K562 (cell line): ENCODE measurements at regions not wholly inside any gene's neighbourhood (a gene's known extent, or its start where the extent isn't known, plus 50 kb on each side); places are given as distances from the start of the nearest gene placed in this dataset.

ENCODE experiments used
- ETV6 ChIP-seq, 3 experiments: fragments of 150-350 bp in 1 of 3; sonication (generic) in 1 of 3; formaldehyde crosslinking in 1 of 3; IDR thresholded peaks; 2 replicates each; pipeline versions ENCODE4 v1.6.1 to v1.8.0; 2014 to 2022; ENCODE audit warnings: borderline replicate concordance in 2 of 3, low read depth in 2 of 3, antibody characterized with exemption in 1 of 3, low read length in 1 of 3, mild to moderate bottlenecking in 1 of 3, missing genetic modification reagents in 1 of 3
- EZH2 ChIP-seq: IDR thresholded peaks from 2 replicates; pipeline ENCODE4 v1.6.1; 2012; ENCODE audit warnings: low read depth, mild to moderate bottlenecking, inconsistent platforms, low read length, borderline replicate concordance
- HIVEP1 ChIP-seq: fragments of 250-450 bp; sonication (Bioruptor Pico); IDR thresholded peaks from 2 replicates; pipeline ENCODE4 v1.4.0; 2020; ENCODE audit warnings: mild to moderate bottlenecking
- RFX5 ChIP-seq: IDR thresholded peaks from 2 replicates; pipeline ENCODE4 v1.6.1; 2011; ENCODE audit warnings: low read depth, mild to moderate bottlenecking, improper control_type of control experiment, low read length
- TBL1XR1 ChIP-seq, 2 experiments: IDR thresholded peaks; 2 replicates each; pipeline ENCODE4 v1.6.1; 2012; ENCODE audit warnings: improper control_type of control experiment in 2 of 2, low read length in 2 of 2, mild to moderate bottlenecking in 1 of 2
- TF ChIP-seq, protein P1 (sequence below): fragments of 250-450 bp; sonication (Bioruptor Pico); IDR thresholded peaks from 2 replicates; pipeline ENCODE4 v1.4.0; 2020; ENCODE audit warnings: mild to moderate bottlenecking
- TF ChIP-seq, protein P2 (sequence below): fragments of 250-450 bp; sonication (Bioruptor Pico); IDR thresholded peaks from 2 replicates; pipeline ENCODE4 v1.8.0; 2022; ENCODE audit warnings: moderate library complexity, mild to moderate bottlenecking, inconsistent platforms
- TF ChIP-seq, protein P3 (sequence below): fragments of 450-650 bp; IDR thresholded peaks from 2 replicates; pipeline ENCODE4 v1.6.1; 2018; ENCODE audit not compliant: partially characterized antibody
- TF ChIP-seq, protein P4 (sequence below): fragments of 250-450 bp; sonication (Bioruptor Pico); IDR thresholded peaks from 2 replicates; pipeline ENCODE4 v1.6.1; 2021; ENCODE audit warnings: mild to moderate bottlenecking

DNA sequence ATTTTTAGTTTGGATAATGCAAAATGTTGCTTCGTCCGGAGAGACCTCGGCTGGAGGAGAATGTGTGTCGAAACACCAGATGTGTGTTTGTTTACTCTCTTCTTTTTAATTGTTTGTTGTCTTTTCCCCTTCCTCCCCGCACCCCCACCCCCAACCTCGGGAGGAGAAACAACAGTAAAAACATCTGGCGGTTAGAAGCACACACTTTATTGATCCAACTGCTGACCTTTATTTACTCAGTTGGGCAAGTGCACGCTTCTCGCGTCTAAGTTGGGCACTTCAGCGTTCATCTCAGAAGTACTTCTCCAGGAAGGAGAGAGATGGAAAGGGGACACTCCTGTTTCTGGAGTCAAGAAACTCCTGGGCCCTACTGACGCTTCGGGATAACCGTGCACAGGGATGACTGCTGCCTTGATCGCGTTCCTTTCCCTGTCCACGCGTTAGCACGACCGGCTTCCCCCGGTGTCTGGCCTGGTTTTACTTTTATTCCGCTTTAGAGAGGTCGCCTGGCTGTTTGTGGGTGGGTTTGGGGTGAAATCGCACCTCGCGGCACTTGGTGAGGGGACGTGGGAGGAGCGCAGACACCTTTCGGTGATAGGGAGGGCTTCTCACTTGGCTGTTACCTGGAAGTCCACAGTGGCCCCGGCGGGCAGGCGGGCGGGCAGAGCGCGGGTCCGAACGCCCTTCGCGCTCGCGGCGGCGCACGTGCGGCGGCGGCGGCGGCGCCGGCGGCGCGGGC, 168.3 kb upstream of the PPP1R3A start:
- TF ChIP-seq EZH2 (no peak), ETV6 (IDR thresholded peaks at IDR 0.05; ENCODE audit: borderline replicate concordance in 1 of 2, low read depth in 2 of 2, low read length in 1 of 2) (no peak), ETV6 (CRISPR knock-in tag; IDR thresholded peaks at IDR 0.05; ENCODE audit: borderline replicate concordance) (no peak), TBL1XR1 (IDR thresholded peaks at IDR 0.05; ENCODE audit: low read length in 2 of 2) (no peak), RFX5 (no peak), HIVEP1 (CRISPR knock-in tag) (no peak)
- TF ChIP-seq, protein P1, sequence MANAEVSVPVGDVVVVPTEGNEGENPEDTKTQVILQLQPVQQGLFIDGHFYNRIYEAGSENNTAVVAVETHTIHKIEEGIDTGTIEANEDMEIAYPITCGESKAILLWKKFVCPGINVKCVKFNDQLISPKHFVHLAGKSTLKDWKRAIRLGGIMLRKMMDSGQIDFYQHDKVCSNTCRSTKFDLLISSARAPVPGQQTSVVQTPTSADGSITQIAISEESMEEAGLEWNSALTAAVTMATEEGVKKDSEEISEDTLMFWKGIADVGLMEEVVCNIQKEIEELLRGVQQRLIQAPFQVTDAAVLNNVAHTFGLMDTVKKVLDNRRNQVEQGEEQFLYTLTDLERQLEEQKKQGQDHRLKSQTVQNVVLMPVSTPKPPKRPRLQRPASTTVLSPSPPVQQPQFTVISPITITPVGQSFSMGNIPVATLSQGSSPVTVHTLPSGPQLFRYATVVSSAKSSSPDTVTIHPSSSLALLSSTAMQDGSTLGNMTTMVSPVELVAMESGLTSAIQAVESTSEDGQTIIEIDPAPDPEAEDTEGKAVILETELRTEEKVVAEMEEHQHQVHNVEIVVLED (CRISPR knock-in tag): no peak
- TF ChIP-seq, protein P2, sequence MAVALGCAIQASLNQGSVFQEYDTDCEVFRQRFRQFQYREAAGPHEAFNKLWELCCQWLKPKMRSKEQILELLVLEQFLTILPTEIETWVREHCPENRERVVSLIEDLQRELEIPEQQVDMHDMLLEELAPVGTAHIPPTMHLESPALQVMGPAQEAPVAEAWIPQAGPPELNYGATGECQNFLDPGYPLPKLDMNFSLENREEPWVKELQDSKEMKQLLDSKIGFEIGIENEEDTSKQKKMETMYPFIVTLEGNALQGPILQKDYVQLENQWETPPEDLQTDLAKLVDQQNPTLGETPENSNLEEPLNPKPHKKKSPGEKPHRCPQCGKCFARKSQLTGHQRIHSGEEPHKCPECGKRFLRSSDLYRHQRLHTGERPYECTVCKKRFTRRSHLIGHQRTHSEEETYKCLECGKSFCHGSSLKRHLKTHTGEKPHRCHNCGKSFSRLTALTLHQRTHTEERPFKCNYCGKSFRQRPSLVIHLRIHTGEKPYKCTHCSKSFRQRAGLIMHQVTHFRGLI: no peak
- TF ChIP-seq, protein P3, sequence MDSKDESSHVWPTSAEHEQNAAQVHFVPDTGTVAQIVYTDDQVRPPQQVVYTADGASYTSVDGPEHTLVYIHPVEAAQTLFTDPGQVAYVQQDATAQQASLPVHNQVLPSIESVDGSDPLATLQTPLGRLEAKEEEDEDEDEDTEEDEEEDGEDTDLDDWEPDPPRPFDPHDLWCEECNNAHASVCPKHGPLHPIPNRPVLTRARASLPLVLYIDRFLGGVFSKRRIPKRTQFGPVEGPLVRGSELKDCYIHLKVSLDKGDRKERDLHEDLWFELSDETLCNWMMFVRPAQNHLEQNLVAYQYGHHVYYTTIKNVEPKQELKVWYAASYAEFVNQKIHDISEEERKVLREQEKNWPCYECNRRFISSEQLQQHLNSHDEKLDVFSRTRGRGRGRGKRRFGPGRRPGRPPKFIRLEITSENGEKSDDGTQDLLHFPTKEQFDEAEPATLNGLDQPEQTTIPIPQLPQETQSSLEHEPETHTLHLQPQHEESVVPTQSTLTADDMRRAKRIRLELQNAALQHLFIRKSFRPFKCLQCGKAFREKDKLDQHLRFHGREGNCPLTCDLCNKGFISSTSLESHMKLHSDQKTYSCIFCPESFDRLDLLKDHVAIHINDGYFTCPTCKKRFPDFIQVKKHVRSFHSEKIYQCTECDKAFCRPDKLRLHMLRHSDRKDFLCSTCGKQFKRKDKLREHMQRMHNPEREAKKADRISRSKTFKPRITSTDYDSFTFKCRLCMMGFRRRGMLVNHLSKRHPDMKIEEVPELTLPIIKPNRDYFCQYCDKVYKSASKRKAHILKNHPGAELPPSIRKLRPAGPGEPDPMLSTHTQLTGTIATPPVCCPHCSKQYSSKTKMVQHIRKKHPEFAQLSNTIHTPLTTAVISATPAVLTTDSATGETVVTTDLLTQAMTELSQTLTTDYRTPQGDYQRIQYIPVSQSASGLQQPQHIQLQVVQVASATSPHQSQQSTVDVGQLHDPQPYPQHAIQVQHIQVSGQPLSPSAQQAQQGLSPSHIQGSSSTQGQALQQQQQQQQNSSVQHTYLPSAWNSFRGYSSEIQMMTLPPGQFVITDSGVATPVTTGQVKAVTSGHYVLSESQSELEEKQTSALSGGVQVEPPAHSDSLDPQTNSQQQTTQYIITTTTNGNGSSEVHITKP: no peak
- TF ChIP-seq, protein P4, sequence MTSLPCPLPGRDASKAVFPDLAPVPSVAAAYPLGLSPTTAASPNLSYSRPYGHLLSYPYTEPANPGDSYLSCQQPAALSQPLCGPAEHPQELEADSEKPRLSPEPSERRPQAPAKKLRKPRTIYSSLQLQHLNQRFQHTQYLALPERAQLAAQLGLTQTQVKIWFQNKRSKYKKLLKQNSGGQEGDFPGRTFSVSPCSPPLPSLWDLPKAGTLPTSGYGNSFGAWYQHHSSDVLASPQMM (CRISPR knock-in tag): no peak
